Trophoblast cell (in vitro differentiated cells and primary cell): ENCODE measurements at regions not wholly inside any gene's neighbourhood (a gene's known extent, or its start where the extent isn't known, plus 50 kb on each side); places are given as distances from the start of the nearest gene placed in this dataset.

ENCODE experiments used
- DNase-seq, 2 donors: peaks; one replicate each; pipeline ENCODE4 v3.0.0-alpha.2; 2016
- H2AFZ ChIP-seq: 2 replicates; pipeline ENCODE4 v1.6.1; 2013; ENCODE audit warnings: low read length, moderate library complexity, mild to moderate bottlenecking; ENCODE audit not compliant: insufficient read depth, poor library complexity
- H2AK5ac ChIP-seq: 2 replicates; pipeline ENCODE4 v1.6.1; 2013; ENCODE audit warnings: mild to moderate bottlenecking, low read length
- H2BK120ac ChIP-seq: 2 replicates; pipeline ENCODE4 v1.6.1; 2013; ENCODE audit warnings: low read length, mild to moderate bottlenecking, moderate library complexity; ENCODE audit not compliant: insufficient read depth, poor library complexity
- H2BK12ac ChIP-seq: 2 replicates; pipeline ENCODE4 v1.6.1; 2013; ENCODE audit warnings: mild to moderate bottlenecking, low read length, moderate library complexity
- H2BK5ac ChIP-seq: 2 replicates; pipeline ENCODE4 v1.6.1; 2013; ENCODE audit warnings: low read length, low read depth, moderate library complexity, mild to moderate bottlenecking; ENCODE audit not compliant: poor library complexity
- H3K14ac ChIP-seq: 2 replicates; pipeline ENCODE4 v1.6.1; 2013; ENCODE audit warnings: mild to moderate bottlenecking, low read length
- H3K18ac ChIP-seq: 2 replicates; pipeline ENCODE4 v1.6.1; 2013; ENCODE audit warnings: mild to moderate bottlenecking, low read length
- H3K23ac ChIP-seq: 2 replicates; pipeline ENCODE4 v1.6.1; 2013; ENCODE audit warnings: low read length
- H3K27ac ChIP-seq: 2 replicates; pipeline ENCODE4 v1.5.1; 2013; ENCODE audit warnings: low read depth, mild to moderate bottlenecking, inconsistent platforms, low read length, moderate library complexity
- H3K27me3 ChIP-seq: 2 replicates; pipeline ENCODE4 v1.6.1; 2013; ENCODE audit warnings: inconsistent platforms, mild to moderate bottlenecking, low read length, moderate library complexity; ENCODE audit not compliant: insufficient read depth
- H3K36me3 ChIP-seq, 2 experiments: 1 replicate in 1 of 2; 2 replicates in 1 of 2; pipeline ENCODE4 v1.6.1; 2013; ENCODE audit warnings: low read length in 2 of 2, mild to moderate bottlenecking in 2 of 2, moderate library complexity in 1 of 2; ENCODE audit not compliant: insufficient read depth in 2 of 2, control insufficient read depth in 1 of 2
- H3K4ac ChIP-seq: 2 replicates; pipeline ENCODE4 v1.6.1; 2013; ENCODE audit warnings: low read depth, mild to moderate bottlenecking, low read length, moderate library complexity
- H3K4me1 ChIP-seq, 2 experiments: 1 replicate in 1 of 2; 2 replicates in 1 of 2; pipeline ENCODE4 v1.6.1; 2013; ENCODE audit warnings: low read length in 2 of 2, mild to moderate bottlenecking in 2 of 2, moderate library complexity in 1 of 2; ENCODE audit not compliant: insufficient read depth in 2 of 2, control insufficient read depth in 1 of 2
- H3K4me2 ChIP-seq: 2 replicates; pipeline ENCODE4 v1.6.1; 2013; ENCODE audit warnings: inconsistent platforms, mild to moderate bottlenecking, low read length, moderate library complexity
- H3K4me3 ChIP-seq: 2 replicates; pipeline ENCODE4 v1.5.1; 2013; ENCODE audit warnings: mild to moderate bottlenecking, low read depth, low read length, inconsistent platforms
- H3K79me1 ChIP-seq: one replicate; pipeline ENCODE4 v1.6.1; 2013; ENCODE audit warnings: low read length
- H3K79me2 ChIP-seq: 2 replicates; pipeline ENCODE4 v1.6.1; 2013; ENCODE audit warnings: low read length, mild to moderate bottlenecking; ENCODE audit not compliant: control insufficient read depth, insufficient read depth, poor library complexity
- H3K9ac ChIP-seq: 2 replicates; pipeline ENCODE4 v1.6.1; 2013; ENCODE audit warnings: mild to moderate bottlenecking, low read length
- H3K9me3 ChIP-seq: 2 replicates; pipeline ENCODE4 v1.6.1; 2013; ENCODE audit warnings: low read depth, mild to moderate bottlenecking, control low read depth, inconsistent platforms, low read length; ENCODE audit not compliant: insufficient read depth
- H4K12ac ChIP-seq: 2 replicates; pipeline ENCODE4 v1.6.1; 2013; ENCODE audit warnings: low read depth, mild to moderate bottlenecking, low read length, moderate library complexity
- H4K8ac ChIP-seq: 2 replicates; pipeline ENCODE4 v1.6.1; 2013; ENCODE audit warnings: low read depth, mild to moderate bottlenecking, low read length, moderate library complexity
- H4K91ac ChIP-seq: one replicate; pipeline ENCODE4 v1.6.1; 2013; ENCODE audit warnings: low read depth, mild to moderate bottlenecking, low read length, moderate library complexity
- WGBS: extraction: QIAGEN DNeasy Blood & Tissue Kit; methylation state at CpG from one replicate; pipeline ENCODE4 v1.1.7; 2013; ENCODE audit warnings: missing lambda C conversion rate; ENCODE audit not compliant: insufficient read length, insufficient coverage; ENCODE audit errors: extremely low coverage; 5-methylcytosine and 5-hydroxymethylcytosine counted together

GRCh38 chr4:29948451-29948850, 771.7 kb upstream of the PCDH7 start:
- H2AFZ ChIP-seq, result no peak overlapping the region
- no peaks in the 10 kb centered on the region for H3K4me1 ChIP-seq
- H3K9me3 ChIP-seq, result no peaks in the 10 kb centered on the region
- no peaks in the 10 kb centered on the region for H3K27me3 ChIP-seq
- no CpG with 5 or more reads among the region's 2 CpGs for WGBS
- no peak overlapping the region for H3K9ac ChIP-seq
- H3K27ac ChIP-seq, result no peak overlapping the region
- H3K4me2 ChIP-seq, result no peak overlapping the region
- H4K12ac ChIP-seq, result no peak overlapping the region
- no peak overlapping the region for H2BK12ac ChIP-seq
- no peak overlapping the region for H2AK5ac ChIP-seq
- H3K14ac ChIP-seq, result no peak overlapping the region
- no peak overlapping the region for H3K23ac ChIP-seq
- H3K79me2 ChIP-seq, result no peaks in the 10 kb centered on the region
- H3K79me1 ChIP-seq, result no peaks in the 10 kb centered on the region
- H3K18ac ChIP-seq, result no peak overlapping the region
- H3K36me3 ChIP-seq, result no peaks in the 10 kb centered on the region
- H3K4me3 ChIP-seq, result no peak overlapping the region
- H4K8ac ChIP-seq, result no peak overlapping the region
- no peak overlapping the region for H2BK120ac ChIP-seq
- no peak overlapping the region for H3K4ac ChIP-seq
- H2BK5ac ChIP-seq, result no peak overlapping the region
- H4K91ac ChIP-seq, result no peak overlapping the region
- DNase-seq, result no peak

DNA sequence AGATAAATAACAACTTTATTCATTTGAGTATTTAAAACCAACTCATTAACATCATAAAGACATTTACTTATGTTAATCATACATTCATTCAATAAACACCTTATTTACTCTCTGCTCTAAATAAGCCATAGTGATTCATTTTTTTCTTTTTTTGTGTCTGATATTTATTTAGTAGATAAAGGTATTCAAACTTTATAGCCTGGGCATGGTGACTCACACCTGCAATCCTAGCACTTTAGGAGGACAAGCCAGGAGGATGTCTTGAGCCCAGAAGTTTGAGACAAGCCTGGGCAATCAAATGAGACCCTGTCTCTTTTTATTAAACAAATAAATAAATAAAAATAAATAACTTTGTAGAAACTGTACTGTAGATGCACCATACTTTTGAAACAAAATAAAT, 771.3 kb upstream of the PCDH7 start:
- Histone ChIP-seq H3K14ac (no peak overlapping the region), H2AFZ (no peak overlapping the region), H4K12ac (no peak overlapping the region), H3K18ac (no peak overlapping the region), H3K79me1 (no peaks in the 10 kb centered on the region), H3K27ac (no peak overlapping the region), H3K4me1 (no peaks in the 10 kb centered on the region), H3K27me3 (no peaks in the 10 kb centered on the region), H3K36me3 (no peaks in the 10 kb centered on the region), H3K79me2 (no peaks in the 10 kb centered on the region), H3K9me3 (no peaks in the 10 kb centered on the region), H2AK5ac (no peak overlapping the region), H3K4ac (no peak overlapping the region), H3K4me3 (no peak overlapping the region), H4K8ac (no peak overlapping the region), H3K9ac (no peak overlapping the region), H2BK12ac (no peak overlapping the region), H2BK120ac (no peak overlapping the region), H3K23ac (no peak overlapping the region), H4K91ac (no peak overlapping the region), H2BK5ac (no peak overlapping the region), H3K4me2 (no peak overlapping the region)
- DNase-seq, result no peak

DNA sequence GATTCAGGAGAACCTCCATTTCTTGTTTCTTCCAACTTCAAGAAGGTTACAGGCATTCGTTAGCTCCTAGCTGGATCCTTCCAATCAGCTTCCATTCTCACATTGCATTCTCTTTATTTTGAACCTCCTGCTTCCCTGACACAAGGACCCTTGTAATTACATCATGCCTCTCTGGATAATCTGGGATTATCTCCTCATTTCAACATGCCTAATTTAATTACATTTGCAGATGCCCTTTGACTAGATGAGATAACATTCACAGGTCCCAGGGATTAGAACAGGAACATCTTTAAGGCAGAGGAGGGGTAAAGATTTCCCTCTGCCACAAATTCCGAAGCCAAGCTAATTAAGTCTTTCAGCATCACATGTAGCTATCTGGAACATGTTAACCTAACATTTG, 753.8 kb upstream of the PCDH7 start:
- no peak overlapping the region for H4K8ac ChIP-seq
- no peak overlapping the region for H2BK120ac ChIP-seq
- H4K12ac ChIP-seq, result no peak overlapping the region
- H3K27ac ChIP-seq, result no peak overlapping the region
- H3K79me1 ChIP-seq, result no peaks in the 10 kb centered on the region
- no peak overlapping the region for H4K91ac ChIP-seq
- H3K9me3 ChIP-seq, result no peaks in the 10 kb centered on the region
- H3K4me3 ChIP-seq, result no peak overlapping the region
- DNase-seq, result no peak
- H2BK12ac ChIP-seq, result no peak overlapping the region
- no peaks in the 10 kb centered on the region for H3K79me2 ChIP-seq
- H3K4me1 ChIP-seq, result no peaks in the 10 kb centered on the region
- H2AK5ac ChIP-seq, result no peak overlapping the region
- H2AFZ ChIP-seq, result no peak overlapping the region
- H2BK5ac ChIP-seq, result no peak overlapping the region
- no peaks in the 10 kb centered on the region for H3K27me3 ChIP-seq
- H3K36me3 ChIP-seq, result no peaks in the 10 kb centered on the region
- H3K18ac ChIP-seq, result no peak overlapping the region
- H3K23ac ChIP-seq, result no peak overlapping the region
- H3K4me2 ChIP-seq, result no peak overlapping the region
- H3K9ac ChIP-seq, result no peak overlapping the region
- no peak overlapping the region for H3K14ac ChIP-seq
- WGBS, result no CpG with 5 or more reads among the region's 2 CpGs
- H3K4ac ChIP-seq, result no peak overlapping the region

- Histone ChIP-seq H3K18ac (no peak overlapping the region), H3K4me1 (no peaks in the 10 kb centered on the region), H4K8ac (peak overlapping the region; percentile 65), H3K27ac (no peak overlapping the region), H3K36me3 (no peaks in the 10 kb centered on the region), H3K9me3 (no peaks in the 10 kb centered on the region), H2BK12ac (no peak overlapping the region), H3K14ac (no peak overlapping the region), H2BK5ac (no peak overlapping the region), H3K23ac (no peak overlapping the region), H3K79me2 (no peaks in the 10 kb centered on the region), H4K12ac (no peak overlapping the region), H3K27me3 (no peaks in the 10 kb centered on the region), H2BK120ac (no peak overlapping the region), H3K4ac (no peak overlapping the region), H4K91ac (no peak overlapping the region), H3K9ac (no peak overlapping the region), H3K4me3 (no peak overlapping the region), H3K4me2 (no peak overlapping the region), H2AFZ (no peak overlapping the region), H3K79me1 (no peaks in the 10 kb centered on the region), H2AK5ac (no peak overlapping the region)
- no CpG with 5 or more reads among the region's 2 CpGs for WGBS
- DNase-seq, result peak in 1 of 2 donors; percentile 2
Observed at GRCh38 chr4:29970626-29971025, 749.5 kb upstream of the PCDH7 start.

DNA sequence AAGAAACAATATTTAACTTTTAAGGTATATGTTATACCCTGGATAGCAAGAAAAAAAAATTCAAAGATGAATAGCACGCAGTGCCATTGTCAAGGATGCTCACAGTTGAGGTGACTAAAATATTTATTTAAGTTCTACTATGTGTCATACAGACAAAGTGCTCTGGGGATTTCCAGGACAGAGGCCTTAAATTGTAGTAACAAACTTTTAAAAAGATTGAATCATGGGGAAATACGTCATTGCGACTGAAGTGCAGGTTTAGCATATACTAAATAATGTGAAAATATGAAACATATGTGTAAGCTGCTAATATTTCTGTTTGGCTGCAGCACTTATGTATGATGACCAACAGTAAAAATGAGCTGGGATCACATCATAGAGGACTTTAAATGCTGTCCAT, 748.0 kb upstream of the PCDH7 start:
- H2AK5ac ChIP-seq, result no peak overlapping the region
- H3K4me2 ChIP-seq, result no peak overlapping the region
- no peak overlapping the region for H3K23ac ChIP-seq
- H3K36me3 ChIP-seq, result no peaks in the 10 kb centered on the region
- H3K14ac ChIP-seq, result no peak overlapping the region
- WGBS, result no CpG with 5 or more reads among the region's 3 CpGs
- H3K4me3 ChIP-seq, result no peak overlapping the region
- H4K8ac ChIP-seq, result no peak overlapping the region
- H2BK120ac ChIP-seq, result no peak overlapping the region
- H3K79me1 ChIP-seq, result no peaks in the 10 kb centered on the region
- H2BK5ac ChIP-seq, result no peak overlapping the region
- no peak overlapping the region for H3K18ac ChIP-seq
- no peak overlapping the region for H4K91ac ChIP-seq
- H2AFZ ChIP-seq, result no peak overlapping the region
- no peak for DNase-seq
- H3K79me2 ChIP-seq, result no peaks in the 10 kb centered on the region
- H3K27ac ChIP-seq, result no peak overlapping the region
- no peaks in the 10 kb centered on the region for H3K4me1 ChIP-seq
- no peak overlapping the region for H4K12ac ChIP-seq
- no peak overlapping the region for H3K9ac ChIP-seq
- no peak overlapping the region for H2BK12ac ChIP-seq
- no peaks in the 10 kb centered on the region for H3K27me3 ChIP-seq
- no peak overlapping the region for H3K4ac ChIP-seq
- no peaks in the 10 kb centered on the region for H3K9me3 ChIP-seq
